WTC11 (cell line): ENCODE measurements at regions not wholly inside any gene's neighbourhood (a gene's known extent, or its start where the extent isn't known, plus 50 kb on each side); places are given as distances from the start of the nearest gene placed in this dataset.

Experiments
- ATAC-seq: fragments of 200-7000 bp; cut with Tn5 transposase; 2 replicates; pipeline ENCODE4 v1.10.0; 2021; ENCODE audit warnings: mild to moderate bottlenecking, moderate library complexity
- CTCF ChIA-PET: fragments of 300-600 bp; sonication (Branson Sonifier 250); formaldehyde crosslinking; loops from one replicate; lab custom pipeline; 2021; ENCODE audit warnings: antibody characterized with exemption; lab: Charles Lee
- POLR2A ChIA-PET: fragments of 350-600 bp; sonication (Branson Sonifier 250); formaldehyde crosslinking; loops from one replicate; lab custom pipeline; 2021; ENCODE audit warnings: antibody characterized with exemption; lab: Charles Lee
- DNase-seq: peaks from one replicate; pipeline ENCODE4 v3.0.0; 2021; ENCODE audit warnings: low spot score
- H3K27ac Mint-ChIP-seq: 2 replicates; pipeline ENCODE4 v1.8.0; 2021; ENCODE audit warnings: mixed read lengths
- H3K27me3 Mint-ChIP-seq: 2 replicates; pipeline ENCODE4 v1.8.0; 2021; ENCODE audit warnings: low read depth, mild to moderate bottlenecking, moderate library complexity, mixed read lengths
- H3K36me3 Mint-ChIP-seq: 2 replicates; pipeline ENCODE4 v1.8.0; 2021; ENCODE audit warnings: mixed read lengths
- H3K4me1 Mint-ChIP-seq: 2 replicates; pipeline ENCODE4 v1.8.0; 2022; ENCODE audit warnings: mixed read lengths
- H3K4me3 Mint-ChIP-seq: 2 replicates; pipeline ENCODE4 v1.8.0; 2021; ENCODE audit warnings: mild to moderate bottlenecking, moderate library complexity, mixed read lengths
- H3K9me3 Mint-ChIP-seq: 2 replicates; pipeline ENCODE4 v1.8.0; 2021; ENCODE audit warnings: mixed read lengths
- ATF1 ChIP-seq: sonication (generic); formaldehyde crosslinking; IDR thresholded peaks from 2 replicates; pipeline ENCODE4 v1.8.1; 2023; ENCODE audit warnings: mild to moderate bottlenecking, moderate library complexity, missing genetic modification reagents
- FOXP1 ChIP-seq: sonication (generic); formaldehyde crosslinking; IDR thresholded peaks from 2 replicates; pipeline ENCODE4 v1.8.0; 2022; ENCODE audit warnings: missing genetic modification reagents, mild to moderate bottlenecking, moderate library complexity, borderline replicate concordance
- FOXP4 ChIP-seq: sonication (generic); formaldehyde crosslinking; IDR thresholded peaks from 2 replicates; pipeline ENCODE4 v1.8.0; 2022; ENCODE audit warnings: mild to moderate bottlenecking, missing genetic modification reagents
- MLX ChIP-seq: sonication (generic); formaldehyde crosslinking; IDR thresholded peaks from 2 replicates; pipeline ENCODE4 v1.8.1; 2023; ENCODE audit warnings: mild to moderate bottlenecking, missing genetic modification reagents, moderate library complexity
- NFATC4 ChIP-seq: fragments of 250-450 bp; sonication (Bioruptor Pico); IDR thresholded peaks from 2 replicates; pipeline ENCODE4 v1.9.0; 2021; ENCODE audit warnings: mild to moderate bottlenecking
- SOX15 ChIP-seq: fragments of 250-450 bp; sonication (Bioruptor Pico); IDR thresholded peaks from 2 replicates; pipeline ENCODE4 v1.9.0; 2021; ENCODE audit warnings: mild to moderate bottlenecking
- TEAD1 ChIP-seq: sonication (generic); formaldehyde crosslinking; IDR thresholded peaks from 2 replicates; pipeline ENCODE4 v1.8.0; 2022; ENCODE audit warnings: mild to moderate bottlenecking, missing genetic modification reagents
- ZBTB21 ChIP-seq: sonication (generic); formaldehyde crosslinking; IDR thresholded peaks from 2 replicates; pipeline ENCODE4 v1.8.1; 2023; ENCODE audit warnings: mild to moderate bottlenecking, missing genetic modification reagents, borderline replicate concordance
- ZNF263 ChIP-seq: sonication (generic); formaldehyde crosslinking; IDR thresholded peaks from 2 replicates; pipeline ENCODE4 v1.8.1; 2022; ENCODE audit warnings: low read depth, mild to moderate bottlenecking, moderate library complexity, missing genetic modification reagents
- ZNF281 ChIP-seq: sonication (generic); formaldehyde crosslinking; IDR thresholded peaks from 2 replicates; pipeline ENCODE4 v1.8.0; 2023; ENCODE audit warnings: mild to moderate bottlenecking, missing genetic modification reagents
- ZNF671 ChIP-seq: fragments of 250-450 bp; sonication (Bioruptor Pico); IDR thresholded peaks from 2 replicates; pipeline ENCODE4 v1.8.0; 2021; ENCODE audit warnings: mild to moderate bottlenecking
- TF ChIP-seq, protein P1 (sequence below): fragments of 250-450 bp; sonication (Bioruptor Pico); IDR thresholded peaks from 2 replicates; pipeline ENCODE4 v1.9.0; 2021; ENCODE audit warnings: mild to moderate bottlenecking
- TF ChIP-seq, protein P2 (sequence below): sonication (generic); formaldehyde crosslinking; IDR thresholded peaks from 2 replicates; pipeline ENCODE4 v1.8.1; 2023; ENCODE audit warnings: mild to moderate bottlenecking, missing genetic modification reagents, moderate library complexity
- TF ChIP-seq, protein P3 (sequence below): sonication (generic); formaldehyde crosslinking; IDR thresholded peaks from 2 replicates; pipeline ENCODE4 v1.8.1; 2023; ENCODE audit warnings: mild to moderate bottlenecking, missing genetic modification reagents, borderline replicate concordance
- TF ChIP-seq, protein P4 (sequence below): sonication (generic); formaldehyde crosslinking; IDR thresholded peaks from 2 replicates; pipeline ENCODE4 v1.8.1; 2023; ENCODE audit warnings: mild to moderate bottlenecking, missing genetic modification reagents
- TF ChIP-seq, protein P5 (sequence below): sonication (generic); formaldehyde crosslinking; IDR thresholded peaks from 2 replicates; pipeline ENCODE4 v1.8.1; 2022; ENCODE audit warnings: low read depth, mild to moderate bottlenecking, moderate library complexity, missing genetic modification reagents, borderline replicate concordance
- TF ChIP-seq, protein P6 (sequence below): fragments of 250-450 bp; sonication (Bioruptor Pico); IDR thresholded peaks from 2 replicates; pipeline ENCODE4 v1.8.0; 2021; ENCODE audit warnings: mild to moderate bottlenecking

- ATAC-seq (no peak), DNase-seq (no peak)
- Mint-ChIP-seq H3K4me3 (no peak overlapping the region), H3K36me3 (no peaks in the 10 kb centered on the region), H3K4me1 (peaks cover 9% of the 10 kb centered on the region), H3K27ac (no peak overlapping the region), H3K27me3 (no peaks in the 10 kb centered on the region; the same call in 1 of the 2 replicates), H3K9me3 (peaks cover 24% of the 10 kb centered on the region)
- POLR2A ChIA-PET, result no interaction called here
- TF ChIP-seq TEAD1 (no peak), FOXP4 (CRISPR knock-in tag) (no peak), MLX (CRISPR knock-in tag) (no peak), NFATC4 (CRISPR knock-in tag) (no peak), ZNF281 (no peak), ZBTB21 (no peak), FOXP1 (no peak), ZNF671 (CRISPR knock-in tag) (no peak), ATF1 (CRISPR knock-in tag) (no peak), SOX15 (no peak), ZNF263 (CRISPR knock-in tag) (no peak)
- TF ChIP-seq, protein P1, sequence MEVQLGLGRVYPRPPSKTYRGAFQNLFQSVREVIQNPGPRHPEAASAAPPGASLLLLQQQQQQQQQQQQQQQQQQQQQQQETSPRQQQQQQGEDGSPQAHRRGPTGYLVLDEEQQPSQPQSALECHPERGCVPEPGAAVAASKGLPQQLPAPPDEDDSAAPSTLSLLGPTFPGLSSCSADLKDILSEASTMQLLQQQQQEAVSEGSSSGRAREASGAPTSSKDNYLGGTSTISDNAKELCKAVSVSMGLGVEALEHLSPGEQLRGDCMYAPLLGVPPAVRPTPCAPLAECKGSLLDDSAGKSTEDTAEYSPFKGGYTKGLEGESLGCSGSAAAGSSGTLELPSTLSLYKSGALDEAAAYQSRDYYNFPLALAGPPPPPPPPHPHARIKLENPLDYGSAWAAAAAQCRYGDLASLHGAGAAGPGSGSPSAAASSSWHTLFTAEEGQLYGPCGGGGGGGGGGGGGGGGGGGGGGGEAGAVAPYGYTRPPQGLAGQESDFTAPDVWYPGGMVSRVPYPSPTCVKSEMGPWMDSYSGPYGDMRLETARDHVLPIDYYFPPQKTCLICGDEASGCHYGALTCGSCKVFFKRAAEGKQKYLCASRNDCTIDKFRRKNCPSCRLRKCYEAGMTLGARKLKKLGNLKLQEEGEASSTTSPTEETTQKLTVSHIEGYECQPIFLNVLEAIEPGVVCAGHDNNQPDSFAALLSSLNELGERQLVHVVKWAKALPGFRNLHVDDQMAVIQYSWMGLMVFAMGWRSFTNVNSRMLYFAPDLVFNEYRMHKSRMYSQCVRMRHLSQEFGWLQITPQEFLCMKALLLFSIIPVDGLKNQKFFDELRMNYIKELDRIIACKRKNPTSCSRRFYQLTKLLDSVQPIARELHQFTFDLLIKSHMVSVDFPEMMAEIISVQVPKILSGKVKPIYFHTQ (CRISPR knock-in tag), result no peak
- TF ChIP-seq, protein P2, sequence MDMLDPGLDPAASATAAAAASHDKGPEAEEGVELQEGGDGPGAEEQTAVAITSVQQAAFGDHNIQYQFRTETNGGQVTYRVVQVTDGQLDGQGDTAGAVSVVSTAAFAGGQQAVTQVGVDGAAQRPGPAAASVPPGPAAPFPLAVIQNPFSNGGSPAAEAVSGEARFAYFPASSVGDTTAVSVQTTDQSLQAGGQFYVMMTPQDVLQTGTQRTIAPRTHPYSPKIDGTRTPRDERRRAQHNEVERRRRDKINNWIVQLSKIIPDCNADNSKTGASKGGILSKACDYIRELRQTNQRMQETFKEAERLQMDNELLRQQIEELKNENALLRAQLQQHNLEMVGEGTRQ (CRISPR knock-in tag), result no peak
- TF ChIP-seq, protein P3, sequence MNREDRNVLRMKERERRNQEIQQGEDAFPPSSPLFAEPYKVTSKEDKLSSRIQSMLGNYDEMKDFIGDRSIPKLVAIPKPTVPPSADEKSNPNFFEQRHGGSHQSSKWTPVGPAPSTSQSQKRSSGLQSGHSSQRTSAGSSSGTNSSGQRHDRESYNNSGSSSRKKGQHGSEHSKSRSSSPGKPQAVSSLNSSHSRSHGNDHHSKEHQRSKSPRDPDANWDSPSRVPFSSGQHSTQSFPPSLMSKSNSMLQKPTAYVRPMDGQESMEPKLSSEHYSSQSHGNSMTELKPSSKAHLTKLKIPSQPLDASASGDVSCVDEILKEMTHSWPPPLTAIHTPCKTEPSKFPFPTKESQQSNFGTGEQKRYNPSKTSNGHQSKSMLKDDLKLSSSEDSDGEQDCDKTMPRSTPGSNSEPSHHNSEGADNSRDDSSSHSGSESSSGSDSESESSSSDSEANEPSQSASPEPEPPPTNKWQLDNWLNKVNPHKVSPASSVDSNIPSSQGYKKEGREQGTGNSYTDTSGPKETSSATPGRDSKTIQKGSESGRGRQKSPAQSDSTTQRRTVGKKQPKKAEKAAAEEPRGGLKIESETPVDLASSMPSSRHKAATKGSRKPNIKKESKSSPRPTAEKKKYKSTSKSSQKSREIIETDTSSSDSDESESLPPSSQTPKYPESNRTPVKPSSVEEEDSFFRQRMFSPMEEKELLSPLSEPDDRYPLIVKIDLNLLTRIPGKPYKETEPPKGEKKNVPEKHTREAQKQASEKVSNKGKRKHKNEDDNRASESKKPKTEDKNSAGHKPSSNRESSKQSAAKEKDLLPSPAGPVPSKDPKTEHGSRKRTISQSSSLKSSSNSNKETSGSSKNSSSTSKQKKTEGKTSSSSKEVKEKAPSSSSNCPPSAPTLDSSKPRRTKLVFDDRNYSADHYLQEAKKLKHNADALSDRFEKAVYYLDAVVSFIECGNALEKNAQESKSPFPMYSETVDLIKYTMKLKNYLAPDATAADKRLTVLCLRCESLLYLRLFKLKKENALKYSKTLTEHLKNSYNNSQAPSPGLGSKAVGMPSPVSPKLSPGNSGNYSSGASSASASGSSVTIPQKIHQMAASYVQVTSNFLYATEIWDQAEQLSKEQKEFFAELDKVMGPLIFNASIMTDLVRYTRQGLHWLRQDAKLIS, result no peak
- TF ChIP-seq, protein P4, sequence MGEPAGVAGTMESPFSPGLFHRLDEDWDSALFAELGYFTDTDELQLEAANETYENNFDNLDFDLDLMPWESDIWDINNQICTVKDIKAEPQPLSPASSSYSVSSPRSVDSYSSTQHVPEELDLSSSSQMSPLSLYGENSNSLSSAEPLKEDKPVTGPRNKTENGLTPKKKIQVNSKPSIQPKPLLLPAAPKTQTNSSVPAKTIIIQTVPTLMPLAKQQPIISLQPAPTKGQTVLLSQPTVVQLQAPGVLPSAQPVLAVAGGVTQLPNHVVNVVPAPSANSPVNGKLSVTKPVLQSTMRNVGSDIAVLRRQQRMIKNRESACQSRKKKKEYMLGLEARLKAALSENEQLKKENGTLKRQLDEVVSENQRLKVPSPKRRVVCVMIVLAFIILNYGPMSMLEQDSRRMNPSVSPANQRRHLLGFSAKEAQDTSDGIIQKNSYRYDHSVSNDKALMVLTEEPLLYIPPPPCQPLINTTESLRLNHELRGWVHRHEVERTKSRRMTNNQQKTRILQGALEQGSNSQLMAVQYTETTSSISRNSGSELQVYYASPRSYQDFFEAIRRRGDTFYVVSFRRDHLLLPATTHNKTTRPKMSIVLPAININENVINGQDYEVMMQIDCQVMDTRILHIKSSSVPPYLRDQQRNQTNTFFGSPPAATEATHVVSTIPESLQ, result no peak
- TF ChIP-seq, protein P5, sequence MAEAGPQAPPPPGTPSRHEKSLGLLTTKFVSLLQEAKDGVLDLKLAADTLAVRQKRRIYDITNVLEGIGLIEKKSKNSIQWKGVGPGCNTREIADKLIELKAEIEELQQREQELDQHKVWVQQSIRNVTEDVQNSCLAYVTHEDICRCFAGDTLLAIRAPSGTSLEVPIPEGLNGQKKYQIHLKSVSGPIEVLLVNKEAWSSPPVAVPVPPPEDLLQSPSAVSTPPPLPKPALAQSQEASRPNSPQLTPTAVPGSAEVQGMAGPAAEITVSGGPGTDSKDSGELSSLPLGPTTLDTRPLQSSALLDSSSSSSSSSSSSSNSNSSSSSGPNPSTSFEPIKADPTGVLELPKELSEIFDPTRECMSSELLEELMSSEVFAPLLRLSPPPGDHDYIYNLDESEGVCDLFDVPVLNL (CRISPR knock-in tag), result no peak
- TF ChIP-seq, protein P6, sequence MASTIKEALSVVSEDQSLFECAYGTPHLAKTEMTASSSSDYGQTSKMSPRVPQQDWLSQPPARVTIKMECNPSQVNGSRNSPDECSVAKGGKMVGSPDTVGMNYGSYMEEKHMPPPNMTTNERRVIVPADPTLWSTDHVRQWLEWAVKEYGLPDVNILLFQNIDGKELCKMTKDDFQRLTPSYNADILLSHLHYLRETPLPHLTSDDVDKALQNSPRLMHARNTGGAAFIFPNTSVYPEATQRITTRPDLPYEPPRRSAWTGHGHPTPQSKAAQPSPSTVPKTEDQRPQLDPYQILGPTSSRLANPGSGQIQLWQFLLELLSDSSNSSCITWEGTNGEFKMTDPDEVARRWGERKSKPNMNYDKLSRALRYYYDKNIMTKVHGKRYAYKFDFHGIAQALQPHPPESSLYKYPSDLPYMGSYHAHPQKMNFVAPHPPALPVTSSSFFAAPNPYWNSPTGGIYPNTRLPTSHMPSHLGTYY, result no peak
- CTCF ChIA-PET, result no interaction called here
Measured at GRCh38 chr2:238963161-238963970, 115.5 kb downstream of the TWIST2 start.
